ENCODE measurements at regions not wholly inside any gene's neighbourhood (a gene's known extent, or its start where the extent isn't known, plus 50 kb on each side); places are given as distances from the start of the nearest gene placed in this dataset.

DNA sequence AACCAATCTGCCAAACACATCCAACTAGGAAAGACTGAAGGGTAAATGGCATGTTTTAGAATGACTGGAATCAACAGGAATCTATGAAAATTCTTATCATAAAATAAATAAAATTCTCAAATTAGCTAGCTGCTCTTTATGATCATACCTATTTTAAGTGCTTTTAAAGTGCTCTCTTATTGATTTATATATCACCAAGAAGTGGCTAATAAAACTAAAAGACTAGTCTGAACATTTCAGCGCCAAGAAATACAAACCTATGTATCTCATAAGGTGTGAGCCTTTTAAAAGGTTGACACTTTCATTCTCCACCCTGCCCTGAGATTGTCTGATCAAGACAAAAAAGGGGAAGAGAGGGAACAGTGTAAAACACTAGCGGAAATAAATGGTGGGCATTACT lies 136.8 kb upstream of the ARHGAP42 start:
- Histone ChIP-seq H3K27ac (ENCODE audit: insufficient read depth, low read length) (no peak overlapping the region), H3K9ac (ENCODE audit: insufficient read depth, low read length) (no peak overlapping the region), H3K4me2 (ENCODE audit: extremely low read depth, insufficient read depth, low read length) (no peak overlapping the region), H3K9me3 (ENCODE audit: control insufficient read depth, insufficient read depth, low read depth, low read length) (no peaks in the 10 kb centered on the region), H3K4me1 (ENCODE audit: control insufficient read depth, extremely low read depth, insufficient read depth, low read length) (no peaks in the 10 kb centered on the region), H3K4me3 (replicated peaks in 1 of 4; ENCODE audit: control extremely low read depth in 1 of 4, insufficient read depth in 1 of 4, low read depth in 3 of 4, low read length in 4 of 4) (no peak overlapping the region), H3K79me2 (ENCODE audit: control insufficient read depth, insufficient read depth, low read length) (no peaks in the 10 kb centered on the region), H3K36me3 (ENCODE audit: control insufficient read depth, insufficient read depth, low read length) (no peaks in the 10 kb centered on the region), H2AFZ (ENCODE audit: low read length) (no peak overlapping the region), H4K20me1 (ENCODE audit: control insufficient read depth, extremely low read depth, insufficient read depth, low read length) (no peaks in the 10 kb centered on the region), H3K27me3 (ENCODE audit: control insufficient read depth, insufficient read depth, low read length) (no peaks in the 10 kb centered on the region)
- no peak for TF ChIP-seq EZH2 (IDR thresholded peaks at IDR 0.05; ENCODE audit: low read length, missing control alignments)
- TF ChIP-seq, protein P1, sequence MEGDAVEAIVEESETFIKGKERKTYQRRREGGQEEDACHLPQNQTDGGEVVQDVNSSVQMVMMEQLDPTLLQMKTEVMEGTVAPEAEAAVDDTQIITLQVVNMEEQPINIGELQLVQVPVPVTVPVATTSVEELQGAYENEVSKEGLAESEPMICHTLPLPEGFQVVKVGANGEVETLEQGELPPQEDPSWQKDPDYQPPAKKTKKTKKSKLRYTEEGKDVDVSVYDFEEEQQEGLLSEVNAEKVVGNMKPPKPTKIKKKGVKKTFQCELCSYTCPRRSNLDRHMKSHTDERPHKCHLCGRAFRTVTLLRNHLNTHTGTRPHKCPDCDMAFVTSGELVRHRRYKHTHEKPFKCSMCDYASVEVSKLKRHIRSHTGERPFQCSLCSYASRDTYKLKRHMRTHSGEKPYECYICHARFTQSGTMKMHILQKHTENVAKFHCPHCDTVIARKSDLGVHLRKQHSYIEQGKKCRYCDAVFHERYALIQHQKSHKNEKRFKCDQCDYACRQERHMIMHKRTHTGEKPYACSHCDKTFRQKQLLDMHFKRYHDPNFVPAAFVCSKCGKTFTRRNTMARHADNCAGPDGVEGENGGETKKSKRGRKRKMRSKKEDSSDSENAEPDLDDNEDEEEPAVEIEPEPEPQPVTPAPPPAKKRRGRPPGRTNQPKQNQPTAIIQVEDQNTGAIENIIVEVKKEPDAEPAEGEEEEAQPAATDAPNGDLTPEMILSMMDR (conservative IDR thresholded peaks at IDR 0.05 in 1 of 2, IDR thresholded peaks at IDR 0.05 in 1 of 2; ENCODE audit: low read depth in 1 of 2, low read length in 2 of 2): no peak
- DNase-seq (ENCODE audit: low read depth in 2 of 2): no peak

DNA sequence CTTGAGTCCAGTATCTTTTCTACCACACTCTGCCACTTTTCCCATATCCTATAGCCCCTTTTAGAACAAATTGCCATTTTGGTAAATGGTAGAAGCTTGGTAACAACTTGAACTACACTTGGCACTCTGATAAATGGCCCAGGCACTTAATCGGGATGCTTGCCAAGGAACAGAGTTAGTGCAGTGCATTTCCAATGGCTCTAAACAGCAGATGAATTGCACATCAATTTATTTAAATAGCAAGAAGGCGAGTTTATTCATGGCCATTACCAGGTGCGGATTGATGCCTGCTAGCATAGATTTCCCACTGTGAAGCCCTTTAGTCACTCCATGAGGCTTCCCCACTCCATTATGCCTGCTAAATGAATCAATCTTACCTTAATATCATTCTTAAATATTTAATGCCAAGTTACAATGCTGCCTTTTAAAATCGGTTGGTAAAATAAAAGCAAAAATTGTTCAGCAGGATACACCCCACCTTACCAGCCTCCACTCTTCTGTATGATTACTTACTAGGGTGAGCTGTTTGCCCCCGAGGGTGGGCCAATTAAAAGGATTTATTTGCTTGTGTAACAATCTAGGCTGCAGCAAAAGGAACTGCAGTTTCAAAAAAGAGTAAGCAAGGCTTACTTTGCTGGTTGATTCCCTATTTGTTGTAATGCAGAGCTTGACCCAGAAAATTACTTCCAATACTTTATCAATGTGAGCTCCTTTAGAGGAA lies 136.0 kb upstream of the ARHGAP42 start:
- no peaks in the 10 kb centered on the region for H4K20me1 ChIP-seq (ENCODE audit: control insufficient read depth, extremely low read depth, insufficient read depth, low read length)
- H3K4me1 ChIP-seq (ENCODE audit: control insufficient read depth, extremely low read depth, insufficient read depth, low read length): no peaks in the 10 kb centered on the region
- H2AFZ ChIP-seq (ENCODE audit: low read length): no peak overlapping the region
- H3K9me3 ChIP-seq (ENCODE audit: control insufficient read depth, insufficient read depth, low read depth, low read length): no peaks in the 10 kb centered on the region
- no peak overlapping the region for H3K9ac ChIP-seq (ENCODE audit: insufficient read depth, low read length)
- H3K27me3 ChIP-seq (ENCODE audit: control insufficient read depth, insufficient read depth, low read length): no peaks in the 10 kb centered on the region
- H3K27ac ChIP-seq (ENCODE audit: insufficient read depth, low read length): no peak overlapping the region
- no peak for DNase-seq (ENCODE audit: low read depth in 2 of 2)
- H3K79me2 ChIP-seq (ENCODE audit: control insufficient read depth, insufficient read depth, low read length): no peaks in the 10 kb centered on the region
- no peak overlapping the region for H3K4me3 ChIP-seq (replicated peaks in 1 of 4; ENCODE audit: control extremely low read depth in 1 of 4, insufficient read depth in 1 of 4, low read depth in 3 of 4, low read length in 4 of 4)
- H3K4me2 ChIP-seq (ENCODE audit: extremely low read depth, insufficient read depth, low read length): no peak overlapping the region
- no peak for TF ChIP-seq EZH2 (IDR thresholded peaks at IDR 0.05; ENCODE audit: low read length, missing control alignments)
- TF ChIP-seq, protein P1 (conservative IDR thresholded peaks at IDR 0.05 in 1 of 2, IDR thresholded peaks at IDR 0.05 in 1 of 2; ENCODE audit: low read depth in 1 of 2, low read length in 2 of 2): no peak
- H3K36me3 ChIP-seq (ENCODE audit: control insufficient read depth, insufficient read depth, low read length): no peaks in the 10 kb centered on the region

DNA sequence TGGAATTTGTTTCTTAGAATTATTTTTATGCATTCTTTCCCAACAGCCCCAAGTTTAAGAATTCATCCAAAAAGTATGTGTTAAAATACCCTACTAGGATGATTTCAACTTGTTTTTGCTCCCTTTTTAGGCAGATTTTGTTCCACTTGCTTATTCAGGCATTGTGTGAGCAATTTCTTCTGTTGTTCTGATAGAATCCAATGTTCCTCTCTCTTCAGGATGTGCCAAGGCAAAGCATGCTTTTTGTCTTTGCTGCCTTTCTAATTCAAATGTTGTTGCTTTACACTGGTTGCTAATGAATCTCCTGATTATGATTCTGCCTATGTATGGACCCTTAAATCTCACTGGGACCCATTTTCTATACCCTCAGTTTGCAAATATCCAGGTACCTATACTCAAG lies 131.2 kb upstream of the ARHGAP42 start:
- H3K36me3 ChIP-seq (ENCODE audit: control insufficient read depth, insufficient read depth, low read length): no peaks in the 10 kb centered on the region
- no peak overlapping the region for H3K4me2 ChIP-seq (ENCODE audit: extremely low read depth, insufficient read depth, low read length)
- no peak for TF ChIP-seq EZH2 (IDR thresholded peaks at IDR 0.05; ENCODE audit: low read length, missing control alignments)
- TF ChIP-seq, protein P1 (conservative IDR thresholded peaks at IDR 0.05 in 1 of 2, IDR thresholded peaks at IDR 0.05 in 1 of 2; ENCODE audit: low read depth in 1 of 2, low read length in 2 of 2): no peak
- no peak overlapping the region for H2AFZ ChIP-seq (ENCODE audit: low read length)
- H3K79me2 ChIP-seq (ENCODE audit: control insufficient read depth, insufficient read depth, low read length): no peaks in the 10 kb centered on the region
- no peak overlapping the region for H3K27ac ChIP-seq (ENCODE audit: insufficient read depth, low read length)
- no peak overlapping the region for H3K4me3 ChIP-seq (replicated peaks in 1 of 4; ENCODE audit: control extremely low read depth in 1 of 4, insufficient read depth in 1 of 4, low read depth in 3 of 4, low read length in 4 of 4)
- H3K27me3 ChIP-seq (ENCODE audit: control insufficient read depth, insufficient read depth, low read length): no peaks in the 10 kb centered on the region
- no peak overlapping the region for H3K9ac ChIP-seq (ENCODE audit: insufficient read depth, low read length)
- no peak for DNase-seq (ENCODE audit: low read depth in 2 of 2)
- no peaks in the 10 kb centered on the region for H3K9me3 ChIP-seq (ENCODE audit: control insufficient read depth, insufficient read depth, low read depth, low read length)
- H3K4me1 ChIP-seq (ENCODE audit: control insufficient read depth, extremely low read depth, insufficient read depth, low read length): no peaks in the 10 kb centered on the region
- no peaks in the 10 kb centered on the region for H4K20me1 ChIP-seq (ENCODE audit: control insufficient read depth, extremely low read depth, insufficient read depth, low read length)
